ENCODE measurements at regions not wholly inside any gene's neighbourhood (a gene's known extent, or its start where the extent isn't known, plus 50 kb on each side); places are given as distances from the start of the nearest gene placed in this dataset.

DNA sequence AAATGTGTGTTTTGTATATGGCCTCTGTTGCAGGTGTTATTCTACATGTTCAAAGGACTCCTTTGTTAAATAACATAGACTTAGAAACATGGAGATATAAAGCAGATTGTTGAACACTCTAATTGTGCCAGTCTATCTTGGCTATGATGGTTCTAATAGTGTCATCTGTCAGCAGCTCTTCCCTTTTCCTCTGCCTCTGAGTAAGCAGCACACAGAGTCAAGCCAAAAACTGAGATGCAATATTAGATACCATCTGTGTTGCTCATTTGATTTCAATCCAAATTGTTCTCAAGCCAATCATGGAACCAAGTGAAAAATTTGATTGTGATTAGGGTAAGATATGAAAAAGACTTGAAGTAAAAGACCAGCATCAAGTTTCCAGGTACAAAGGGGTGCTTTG lies 871.1 kb upstream of the MGAT4C start:
- no peak overlapping the region for H3K9ac ChIP-seq (ENCODE audit: low read length)
- H3K27me3 ChIP-seq (ENCODE audit: control insufficient read depth, insufficient read depth, low read length): no peaks in the 10 kb centered on the region
- no peaks in the 10 kb centered on the region for H3K36me3 ChIP-seq (ENCODE audit: control insufficient read depth, insufficient read depth, low read length)
- H3K4me1 ChIP-seq (ENCODE audit: control insufficient read depth, insufficient read depth, low read length): no peaks in the 10 kb centered on the region
- H3K4me3 ChIP-seq (ENCODE audit: low read length): no peak overlapping the region
- H3K27ac ChIP-seq (ENCODE audit: low read depth, low read length): no peak overlapping the region

DNA sequence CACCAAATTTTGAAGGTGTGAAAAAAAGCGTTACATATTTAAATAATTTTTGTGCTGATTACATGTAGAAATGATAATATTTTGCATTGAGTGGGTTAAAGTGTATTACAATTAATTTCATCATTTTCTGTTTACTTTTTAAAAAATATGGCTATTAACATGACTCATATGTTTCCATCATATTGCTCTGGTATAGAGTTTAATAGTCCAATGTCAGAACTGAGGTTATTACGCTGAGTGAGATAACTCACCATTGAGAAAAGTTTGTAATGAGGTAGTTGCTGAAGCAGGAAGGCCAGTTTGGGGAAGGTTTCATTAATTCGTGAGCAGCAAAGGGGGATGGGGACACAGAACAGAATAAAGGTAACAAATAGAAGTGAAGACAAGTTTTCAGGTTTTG lies 865.7 kb upstream of the MGAT4C start:
- Histone ChIP-seq H3K27me3 (ENCODE audit: control insufficient read depth, insufficient read depth, low read length) (no peaks in the 10 kb centered on the region), H3K9ac (ENCODE audit: low read length) (no peak overlapping the region), H3K27ac (ENCODE audit: low read depth, low read length) (no peak overlapping the region), H3K4me3 (ENCODE audit: low read length) (no peak overlapping the region), H3K36me3 (ENCODE audit: control insufficient read depth, insufficient read depth, low read length) (no peaks in the 10 kb centered on the region), H3K4me1 (ENCODE audit: control insufficient read depth, insufficient read depth, low read length) (no peaks in the 10 kb centered on the region)

DNA sequence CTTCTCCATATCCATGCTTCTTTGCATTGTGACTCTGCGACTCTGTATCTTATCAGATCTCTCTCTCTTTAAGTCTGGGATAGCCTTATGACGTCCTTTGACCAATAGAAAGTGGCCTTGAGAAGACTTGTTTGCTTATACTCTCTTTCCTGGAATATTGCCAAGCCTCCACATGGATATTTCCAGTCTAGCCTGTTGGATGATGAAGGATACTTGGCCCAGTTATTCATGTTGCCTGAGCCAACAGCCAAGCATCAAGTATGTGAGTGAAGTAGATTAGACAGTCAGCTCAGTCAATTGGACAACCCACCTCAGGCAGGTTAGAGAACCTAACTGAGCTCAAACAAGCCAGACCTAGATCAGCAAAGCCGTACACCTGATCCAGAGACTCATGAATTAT lies 864.2 kb upstream of the MGAT4C start:
- H3K36me3 ChIP-seq (ENCODE audit: control insufficient read depth, insufficient read depth, low read length): no peaks in the 10 kb centered on the region

DNA sequence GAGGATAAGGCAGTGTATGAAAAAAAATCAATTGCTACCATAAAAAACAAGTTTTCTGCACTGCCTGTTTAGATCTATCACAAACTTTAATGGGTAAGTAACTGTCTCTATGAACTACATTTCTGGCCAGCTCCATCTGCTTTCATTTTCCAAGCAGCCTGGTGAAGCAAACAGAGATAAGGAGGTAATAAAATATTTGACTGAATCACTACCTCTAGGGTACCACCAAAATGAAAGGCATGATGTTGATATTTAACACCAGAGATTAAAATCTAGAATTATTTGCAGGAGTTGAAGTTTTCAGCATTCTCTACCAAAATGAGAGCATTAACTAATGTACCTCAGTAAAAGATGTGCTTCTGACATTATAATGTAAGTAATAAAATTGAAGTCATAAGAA lies 863.5 kb upstream of the MGAT4C start:
- no peaks in the 10 kb centered on the region for H3K4me1 ChIP-seq (ENCODE audit: control insufficient read depth, insufficient read depth, low read length)
- no peak overlapping the region for H3K9ac ChIP-seq (ENCODE audit: low read length)
- H3K27me3 ChIP-seq (ENCODE audit: control insufficient read depth, insufficient read depth, low read length): no peaks in the 10 kb centered on the region
- H3K27ac ChIP-seq (ENCODE audit: low read depth, low read length): no peak overlapping the region
- H3K4me3 ChIP-seq (ENCODE audit: low read length): no peak overlapping the region
- H3K36me3 ChIP-seq (ENCODE audit: control insufficient read depth, insufficient read depth, low read length): no peaks in the 10 kb centered on the region

More for the DNA sequence above, 864.2 kb upstream of the MGAT4C start:
- H3K27me3 ChIP-seq (ENCODE audit: control insufficient read depth, insufficient read depth, low read length): no peaks in the 10 kb centered on the region
- no peaks in the 10 kb centered on the region for H3K4me1 ChIP-seq (ENCODE audit: control insufficient read depth, insufficient read depth, low read length)
- H3K4me3 ChIP-seq (ENCODE audit: low read length): no peak overlapping the region
- no peak overlapping the region for H3K27ac ChIP-seq (ENCODE audit: low read depth, low read length)
- H3K9ac ChIP-seq (ENCODE audit: low read length): no peak overlapping the region

DNA sequence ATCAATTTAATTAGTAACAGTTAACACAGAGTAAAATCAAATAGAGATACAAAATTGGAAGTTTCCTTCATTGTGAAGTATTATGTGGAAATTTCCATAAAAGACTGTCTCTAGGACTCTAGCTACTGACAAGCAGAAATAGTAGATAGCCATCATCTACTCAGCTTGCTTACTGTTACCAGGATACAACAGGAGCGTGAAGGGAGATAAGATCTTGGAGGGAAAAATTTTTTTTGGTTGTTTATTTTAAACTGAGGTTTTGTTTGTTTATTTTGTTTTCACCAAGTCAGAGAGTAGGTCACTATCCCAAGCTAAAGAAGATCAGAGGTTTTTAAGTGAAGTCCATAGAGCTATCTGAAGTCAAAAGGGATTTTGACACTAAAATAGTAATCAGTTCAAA lies 861.3 kb upstream of the MGAT4C start:
- no peak overlapping the region for H3K4me3 ChIP-seq (ENCODE audit: low read length)
- no peaks in the 10 kb centered on the region for H3K4me1 ChIP-seq (ENCODE audit: control insufficient read depth, insufficient read depth, low read length)
- no peaks in the 10 kb centered on the region for H3K27me3 ChIP-seq (ENCODE audit: control insufficient read depth, insufficient read depth, low read length)
- no peak overlapping the region for H3K9ac ChIP-seq (ENCODE audit: low read length)
- H3K27ac ChIP-seq (ENCODE audit: low read depth, low read length): no peak overlapping the region
- no peaks in the 10 kb centered on the region for H3K36me3 ChIP-seq (ENCODE audit: control insufficient read depth, insufficient read depth, low read length)

DNA sequence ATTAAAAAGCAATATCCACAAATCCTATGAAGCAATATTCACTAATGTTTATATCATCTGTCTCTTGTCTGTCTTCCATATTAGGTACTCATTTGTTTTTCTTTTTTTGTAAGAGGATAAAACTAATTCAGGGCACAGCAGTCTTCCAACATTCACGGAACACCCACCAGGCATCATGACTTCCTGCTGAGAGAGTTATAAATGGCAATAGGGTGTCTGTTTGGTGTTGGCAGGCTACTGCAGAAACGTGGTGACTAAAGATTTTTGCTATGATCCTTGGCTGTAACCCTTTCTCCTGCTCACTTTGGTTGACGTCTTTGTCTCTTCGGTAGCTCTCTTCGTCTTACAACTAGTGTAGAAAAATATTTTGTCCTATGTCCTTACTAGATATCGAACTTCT lies 860.6 kb upstream of the MGAT4C start:
- Histone ChIP-seq H3K4me3 (ENCODE audit: low read length) (no peak overlapping the region), H3K36me3 (ENCODE audit: control insufficient read depth, insufficient read depth, low read length) (no peaks in the 10 kb centered on the region), H3K9ac (ENCODE audit: low read length) (no peak overlapping the region), H3K27ac (ENCODE audit: low read depth, low read length) (no peak overlapping the region), H3K4me1 (ENCODE audit: control insufficient read depth, insufficient read depth, low read length) (no peaks in the 10 kb centered on the region), H3K27me3 (ENCODE audit: control insufficient read depth, insufficient read depth, low read length) (no peaks in the 10 kb centered on the region)

DNA sequence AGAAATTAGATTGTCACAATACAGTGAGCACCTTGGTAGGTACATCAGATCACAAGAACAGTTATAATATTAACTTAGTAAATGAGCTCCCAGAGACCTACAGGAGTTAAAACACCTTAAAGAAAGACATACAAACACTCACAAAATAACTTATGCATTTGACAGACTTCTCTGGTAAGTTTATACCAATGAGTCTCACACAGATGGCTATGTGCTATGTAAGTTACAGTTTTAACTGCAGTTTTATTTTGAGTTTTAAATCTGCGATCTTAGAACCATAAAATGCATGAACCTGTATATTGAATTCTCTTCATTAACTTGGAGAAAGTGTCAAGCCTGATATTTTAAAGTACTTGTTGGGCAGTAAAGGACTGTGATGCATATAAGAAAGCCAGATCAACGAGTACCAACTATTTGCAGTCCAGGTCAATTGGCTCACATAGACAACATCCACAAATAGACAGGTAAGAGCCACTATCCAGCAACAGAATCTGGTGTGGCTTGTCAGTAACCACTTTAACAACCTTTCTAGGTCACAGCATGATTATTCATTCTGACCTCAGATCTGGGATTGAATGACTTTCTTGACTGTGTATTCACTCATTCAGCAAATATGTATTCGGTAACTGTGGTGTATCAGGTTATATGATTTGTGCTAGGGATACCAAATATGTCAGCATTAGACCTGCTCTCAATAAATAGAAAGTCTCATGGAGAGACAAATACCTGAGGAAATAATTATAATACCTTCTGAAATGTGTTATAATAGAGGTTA lies 856.6 kb upstream of the MGAT4C start:
- Histone ChIP-seq H3K4me3 (ENCODE audit: low read length) (no peak overlapping the region), H3K36me3 (ENCODE audit: control insufficient read depth, insufficient read depth, low read length) (no peaks in the 10 kb centered on the region), H3K9ac (ENCODE audit: low read length) (no peak overlapping the region)

DNA sequence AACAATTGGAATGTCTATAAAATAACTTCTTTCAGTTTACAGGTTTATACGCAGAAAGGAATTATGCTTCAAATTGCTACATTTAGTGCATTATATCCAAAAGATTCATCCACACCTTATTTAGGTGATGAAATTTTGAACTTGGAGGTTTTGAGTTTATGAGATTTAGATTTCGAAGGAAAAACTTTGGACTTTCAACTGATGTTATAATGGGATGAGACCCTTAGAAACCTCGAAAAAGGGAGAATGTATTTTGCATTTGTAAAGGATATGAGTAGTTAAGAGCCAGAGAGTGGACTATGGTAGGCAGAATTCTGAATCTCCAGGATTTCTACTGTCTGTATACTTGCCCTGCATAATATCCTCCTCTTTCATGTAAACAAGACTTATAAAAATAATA lies 851.6 kb upstream of the MGAT4C start:
- Histone ChIP-seq H3K27me3 (ENCODE audit: control insufficient read depth, insufficient read depth, low read length) (no peaks in the 10 kb centered on the region), H3K27ac (ENCODE audit: low read depth, low read length) (no peak overlapping the region), H3K4me3 (ENCODE audit: low read length) (no peak overlapping the region), H3K9ac (ENCODE audit: low read length) (no peak overlapping the region), H3K4me1 (ENCODE audit: control insufficient read depth, insufficient read depth, low read length) (no peaks in the 10 kb centered on the region), H3K36me3 (ENCODE audit: control insufficient read depth, insufficient read depth, low read length) (no peaks in the 10 kb centered on the region)

More for the DNA sequence above, 856.6 kb upstream of the MGAT4C start:
- H3K27ac ChIP-seq (ENCODE audit: low read depth, low read length): no peak overlapping the region
- H3K4me1 ChIP-seq (ENCODE audit: control insufficient read depth, insufficient read depth, low read length): no peaks in the 10 kb centered on the region
- H3K27me3 ChIP-seq (ENCODE audit: control insufficient read depth, insufficient read depth, low read length): no peaks in the 10 kb centered on the region

DNA sequence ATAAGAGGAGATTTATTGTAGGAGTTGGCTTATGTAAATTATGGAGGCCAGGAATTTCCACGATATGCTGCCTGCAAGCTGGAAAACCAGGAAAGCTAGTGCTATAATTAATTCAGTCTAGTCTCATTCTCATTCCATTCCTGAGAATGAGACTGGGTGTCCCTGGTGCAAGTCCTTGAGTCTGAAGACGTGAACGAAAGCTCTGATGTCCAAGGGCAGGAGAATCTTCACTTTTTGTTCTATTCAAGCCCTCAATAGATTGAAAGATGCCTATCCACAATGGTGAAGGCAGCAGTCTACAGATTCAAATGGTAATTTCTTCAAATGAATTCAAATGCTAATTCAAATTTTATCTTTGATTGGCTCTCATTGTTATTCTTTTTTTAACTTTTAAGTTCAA lies 851.1 kb upstream of the MGAT4C start:
- Histone ChIP-seq H3K9ac (ENCODE audit: low read length) (no peak overlapping the region), H3K27ac (ENCODE audit: low read depth, low read length) (no peak overlapping the region), H3K4me3 (ENCODE audit: low read length) (no peak overlapping the region), H3K27me3 (ENCODE audit: control insufficient read depth, insufficient read depth, low read length) (no peaks in the 10 kb centered on the region), H3K4me1 (ENCODE audit: control insufficient read depth, insufficient read depth, low read length) (no peaks in the 10 kb centered on the region), H3K36me3 (ENCODE audit: control insufficient read depth, insufficient read depth, low read length) (no peaks in the 10 kb centered on the region)

DNA sequence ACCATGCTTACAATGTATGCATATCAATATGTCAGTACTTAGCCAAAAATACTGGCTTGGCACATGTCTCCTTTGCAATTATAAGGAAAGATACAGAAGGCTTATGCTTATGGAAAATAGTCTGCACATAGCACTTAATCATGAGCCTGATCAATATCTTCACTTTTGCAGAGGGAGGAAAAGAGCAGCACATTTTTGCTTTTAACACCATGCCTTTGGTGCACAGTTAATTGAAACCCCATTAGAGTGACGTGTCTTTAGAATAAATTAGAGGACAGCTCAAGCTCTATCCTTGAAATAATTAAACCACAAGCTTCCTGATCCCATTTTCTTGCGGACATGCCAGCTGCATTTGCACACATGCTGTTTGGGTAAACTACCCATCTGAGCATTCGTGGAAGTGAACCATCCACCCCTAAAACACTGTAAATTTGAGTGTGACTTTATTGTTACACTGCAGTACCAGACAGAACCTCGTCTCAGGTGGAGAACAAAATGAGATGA lies 839.9 kb upstream of the MGAT4C start:
- no peak overlapping the region for H3K27ac ChIP-seq (ENCODE audit: low read depth, low read length)
- no peak overlapping the region for H3K9ac ChIP-seq (ENCODE audit: low read length)
- no peaks in the 10 kb centered on the region for H3K36me3 ChIP-seq (ENCODE audit: control insufficient read depth, insufficient read depth, low read length)
- no peaks in the 10 kb centered on the region for H3K4me1 ChIP-seq (ENCODE audit: control insufficient read depth, insufficient read depth, low read length)
- H3K27me3 ChIP-seq (ENCODE audit: control insufficient read depth, insufficient read depth, low read length): no peaks in the 10 kb centered on the region
- H3K4me3 ChIP-seq (ENCODE audit: low read length): no peak overlapping the region

DNA sequence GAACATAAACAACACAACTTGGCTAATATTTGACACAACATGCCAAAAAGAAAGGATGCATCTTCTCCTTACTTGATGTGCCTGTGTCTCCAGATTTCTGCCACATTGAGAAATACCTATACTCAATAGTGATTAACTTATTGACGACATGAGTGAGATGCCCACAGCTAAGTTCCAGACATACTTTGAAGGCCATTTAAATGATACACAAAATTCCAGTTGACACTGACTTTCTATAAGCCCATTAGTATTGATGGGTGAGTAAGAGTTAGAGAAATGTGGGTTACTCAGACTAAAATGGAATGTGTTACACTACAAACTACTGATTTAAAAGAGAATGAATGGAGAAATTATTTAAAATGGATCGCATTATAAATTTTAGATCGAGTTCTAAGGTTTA lies 838.2 kb upstream of the MGAT4C start:
- Histone ChIP-seq H3K4me3 (ENCODE audit: low read length) (no peak overlapping the region), H3K36me3 (ENCODE audit: control insufficient read depth, insufficient read depth, low read length) (no peaks in the 10 kb centered on the region), H3K9ac (ENCODE audit: low read length) (no peak overlapping the region), H3K27ac (ENCODE audit: low read depth, low read length) (no peak overlapping the region), H3K4me1 (ENCODE audit: control insufficient read depth, insufficient read depth, low read length) (no peaks in the 10 kb centered on the region), H3K27me3 (ENCODE audit: control insufficient read depth, insufficient read depth, low read length) (no peaks in the 10 kb centered on the region)

DNA sequence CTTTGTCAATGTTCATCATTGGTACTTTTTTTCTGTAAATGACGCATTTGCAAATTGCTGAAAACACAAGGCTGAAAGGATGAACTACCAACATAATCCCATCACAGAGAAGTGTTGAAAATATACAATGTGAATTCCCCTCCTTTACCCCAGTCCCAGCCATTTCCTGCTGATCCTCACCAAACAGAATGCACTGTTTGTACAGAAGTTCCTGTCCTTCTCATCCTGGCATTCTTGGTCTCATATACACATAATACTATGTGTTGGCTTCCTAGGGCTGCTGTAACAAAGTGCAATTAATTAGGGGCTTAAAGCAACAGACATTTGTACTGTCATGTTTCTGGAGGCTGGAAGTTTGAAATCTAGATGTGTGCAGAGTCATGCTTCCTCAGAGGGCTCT lies 836.2 kb upstream of the MGAT4C start:
- H3K36me3 ChIP-seq (ENCODE audit: control insufficient read depth, insufficient read depth, low read length): no peaks in the 10 kb centered on the region
- H3K9ac ChIP-seq (ENCODE audit: low read length): no peak overlapping the region
- H3K4me1 ChIP-seq (ENCODE audit: control insufficient read depth, insufficient read depth, low read length): no peaks in the 10 kb centered on the region
- H3K27ac ChIP-seq (ENCODE audit: low read depth, low read length): no peak overlapping the region
- H3K4me3 ChIP-seq (ENCODE audit: low read length): no peak overlapping the region
- H3K27me3 ChIP-seq (ENCODE audit: control insufficient read depth, insufficient read depth, low read length): no peaks in the 10 kb centered on the region

All from rectal smooth muscle tissue (tissue), 1 donor.